Memory B cell (primary cell): ENCODE measurements at regions not wholly inside any gene's neighbourhood (a gene's known extent, or its start where the extent isn't known, plus 50 kb on each side); places are given as distances from the start of the nearest gene placed in this dataset.
"Not testable (repeated sequence)": the region's sequence is repeated elsewhere in the genome, so short reads cannot be mapped to it uniquely, and the experiment has no call there.

ENCODE experiments used
- ATAC-seq: fragments of 150-1000 bp; cut with Tn5 transposase; 2 replicates; pipeline ENCODE4 v1.10.0; 2021; ENCODE audit warnings: low read depth, mild to moderate bottlenecking, moderate library complexity
- DNase-seq, 2 donors: peaks; one replicate each; pipeline ENCODE4 v3.0.0; 2022; ENCODE audit warnings: low spot score in 2 of 2
- H3K27ac Mint-ChIP-seq: one replicate; pipeline ENCODE4 v1.8.0; 2022; ENCODE audit warnings: mild to moderate bottlenecking, moderate library complexity, mixed read lengths
- H3K27me3 Mint-ChIP-seq: one replicate; pipeline ENCODE4 v1.8.0; 2022; ENCODE audit warnings: mixed read lengths
- H3K36me3 Mint-ChIP-seq: one replicate; pipeline ENCODE4 v1.8.0; 2022; ENCODE audit warnings: mild to moderate bottlenecking, mixed read lengths
- H3K4me1 Mint-ChIP-seq: one replicate; pipeline ENCODE4 v1.8.0; 2022; ENCODE audit warnings: mixed read lengths
- H3K4me3 Mint-ChIP-seq: one replicate; pipeline ENCODE4 v1.8.0; 2022; ENCODE audit warnings: mild to moderate bottlenecking, moderate library complexity, mixed read lengths
- H3K9me3 Mint-ChIP-seq: one replicate; pipeline ENCODE4 v1.8.0; 2022; ENCODE audit warnings: mixed read lengths

GRCh38 chr1:94661431-94661932, 119.9 kb upstream of the F3 start:
- no peaks in the 10 kb centered on the region for H3K36me3 Mint-ChIP-seq
- H3K4me3 Mint-ChIP-seq, result no peak overlapping the region
- ATAC-seq (no peak), DNase-seq (no peak)
- H3K27me3 Mint-ChIP-seq, result peaks cover 3% of the 10 kb centered on the region
- no peak overlapping the region for H3K27ac Mint-ChIP-seq
- H3K9me3 Mint-ChIP-seq, result no peaks in the 10 kb centered on the region
- no peaks in the 10 kb centered on the region for H3K4me1 Mint-ChIP-seq

- DNase-seq (no peak), ATAC-seq (no peak)
- Mint-ChIP-seq H3K27ac (no peak overlapping the region), H3K9me3 (no peaks in the 10 kb centered on the region), H3K4me1 (no peaks in the 10 kb centered on the region), H3K36me3 (no peaks in the 10 kb centered on the region), H3K4me3 (no peak overlapping the region), H3K27me3 (peaks cover 6% of the 10 kb centered on the region)
Measured at GRCh38 chr1:94660994-94661393, 119.4 kb upstream of the F3 start.

- H3K4me3 Mint-ChIP-seq, result no peak overlapping the region
- no peaks in the 10 kb centered on the region for H3K36me3 Mint-ChIP-seq
- H3K27ac Mint-ChIP-seq, result no peak overlapping the region
- no peaks in the 10 kb centered on the region for H3K9me3 Mint-ChIP-seq
- DNase-seq (no peak), ATAC-seq (no peak)
- no peaks in the 10 kb centered on the region for H3K4me1 Mint-ChIP-seq
- peaks cover 8% of the 10 kb centered on the region for H3K27me3 Mint-ChIP-seq
Measured at GRCh38 chr1:94660258-94660657, 118.7 kb upstream of the F3 start.

DNA sequence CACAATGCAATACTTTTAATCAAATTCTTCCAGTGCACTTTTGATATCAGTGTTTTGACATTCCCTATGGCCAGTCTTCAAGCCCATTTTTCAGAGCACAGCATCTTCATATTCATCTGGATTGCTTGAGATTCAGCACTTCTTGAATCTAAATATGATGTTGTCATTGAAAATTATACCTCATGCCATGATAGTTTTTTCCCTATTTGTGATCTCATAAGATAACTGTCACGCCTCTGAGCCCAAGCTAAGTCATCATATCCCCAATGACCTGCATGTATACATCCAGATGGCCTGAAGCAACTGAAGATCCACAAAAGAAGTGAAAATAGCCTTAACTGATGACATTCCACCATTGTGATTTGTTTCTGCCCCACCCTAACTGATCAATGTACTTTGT, 117.6 kb upstream of the F3 start:
- H3K4me3 Mint-ChIP-seq, DNase-seq, H3K36me3 Mint-ChIP-seq, H3K4me1 Mint-ChIP-seq, H3K9me3 Mint-ChIP-seq, H3K27me3 Mint-ChIP-seq, ATAC-seq, H3K27ac Mint-ChIP-seq: not testable (repeated sequence)

DNA sequence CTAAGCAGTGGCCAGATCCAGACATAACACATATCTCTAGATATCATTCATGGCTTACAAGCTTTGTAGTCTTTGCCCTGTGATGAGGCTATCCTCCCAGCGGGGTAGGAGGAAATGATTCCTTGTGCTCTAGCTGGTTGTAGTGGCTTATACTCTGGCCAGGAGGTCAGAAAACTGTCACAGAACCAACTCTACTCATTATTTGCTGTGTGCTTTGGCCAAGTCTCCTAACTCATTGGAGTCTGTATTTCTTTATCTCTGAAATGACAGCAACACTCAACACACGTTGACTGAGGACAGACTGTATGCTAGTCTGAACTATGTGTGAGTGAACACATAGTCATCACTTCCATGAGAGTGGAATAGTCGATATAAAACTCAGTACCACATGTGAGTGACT, 116.7 kb upstream of the F3 start:
- H3K36me3 Mint-ChIP-seq, result no peaks in the 10 kb centered on the region
- no peak for DNase-seq

DNA sequence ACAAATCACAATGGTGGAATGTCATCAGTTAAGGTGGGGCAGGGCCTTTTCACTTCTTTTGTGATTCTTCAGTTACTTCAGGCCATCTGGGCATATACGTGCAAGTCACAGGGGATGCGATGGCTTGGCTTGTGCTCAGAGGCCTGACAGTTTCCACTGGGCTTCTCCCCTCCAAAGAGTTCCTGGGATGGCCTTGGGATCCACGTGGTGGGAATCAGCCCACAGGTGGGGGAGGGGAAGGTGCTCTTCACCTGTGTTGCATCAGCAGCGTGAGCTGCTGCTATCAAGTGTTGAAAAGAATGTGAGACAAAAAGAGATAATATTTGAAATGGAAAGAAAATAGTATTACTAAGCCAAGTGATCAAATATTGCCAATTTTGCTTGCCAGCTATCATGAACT, 116.2 kb upstream of the F3 start:
- not testable (repeated sequence) for H3K27me3 Mint-ChIP-seq, H3K9me3 Mint-ChIP-seq, H3K27ac Mint-ChIP-seq, H3K36me3 Mint-ChIP-seq, H3K4me1 Mint-ChIP-seq, DNase-seq, ATAC-seq, H3K4me3 Mint-ChIP-seq

More for the DNA sequence above, 116.7 kb upstream of the F3 start:
- no peak overlapping the region for H3K4me3 Mint-ChIP-seq
- H3K27ac Mint-ChIP-seq, result no peak overlapping the region
- ATAC-seq, result no peak
- H3K27me3 Mint-ChIP-seq, result peaks cover 8% of the 10 kb centered on the region
- peaks cover 1% of the 10 kb centered on the region for H3K9me3 Mint-ChIP-seq
- H3K4me1 Mint-ChIP-seq, result no peaks in the 10 kb centered on the region

DNA sequence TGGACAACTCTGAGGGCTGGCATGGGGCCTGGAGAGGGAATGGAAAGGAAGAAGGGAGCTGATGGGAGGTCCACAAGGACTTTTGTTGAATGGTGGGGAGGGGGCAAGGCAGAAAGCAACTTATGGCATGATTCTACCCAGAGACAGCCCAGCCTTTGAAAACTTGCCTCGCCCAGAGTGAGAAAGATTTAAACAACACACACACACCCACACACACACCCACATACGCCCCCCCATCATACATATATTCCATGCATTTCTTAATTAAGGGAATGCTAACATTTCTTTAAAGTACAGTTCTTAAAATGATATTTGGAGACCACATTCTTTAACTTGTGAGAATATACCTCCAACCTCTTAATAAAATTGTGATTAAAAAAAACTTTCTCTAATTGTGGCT, 115.4 kb upstream of the F3 start:
- ATAC-seq (no peak), DNase-seq (no peak)
- H3K4me3 Mint-ChIP-seq, result no peak overlapping the region
- peaks cover 8% of the 10 kb centered on the region for H3K27me3 Mint-ChIP-seq
- no peaks in the 10 kb centered on the region for H3K36me3 Mint-ChIP-seq
- peaks cover 2% of the 10 kb centered on the region for H3K9me3 Mint-ChIP-seq
- H3K27ac Mint-ChIP-seq, result no peak overlapping the region
- H3K4me1 Mint-ChIP-seq, result no peaks in the 10 kb centered on the region

- H3K36me3 Mint-ChIP-seq, result no peaks in the 10 kb centered on the region
- no peaks in the 10 kb centered on the region for H3K4me1 Mint-ChIP-seq
- no peak for ATAC-seq
Measured at GRCh38 chr1:94654919-94655318, 113.4 kb upstream of the F3 start.

GRCh38 chr1:94654459-94654858, 112.9 kb upstream of the F3 start:
- peaks cover 2% of the 10 kb centered on the region for H3K9me3 Mint-ChIP-seq
- no peaks in the 10 kb centered on the region for H3K36me3 Mint-ChIP-seq
- no peak overlapping the region for H3K4me3 Mint-ChIP-seq
- DNase-seq (no peak), ATAC-seq (no peak)
- peaks cover 6% of the 10 kb centered on the region for H3K27me3 Mint-ChIP-seq
- no peaks in the 10 kb centered on the region for H3K4me1 Mint-ChIP-seq
- H3K27ac Mint-ChIP-seq, result no peak overlapping the region

More at GRCh38 chr1:94654919-94655318, 113.4 kb upstream of the F3 start:
- Mint-ChIP-seq H3K27me3 (peaks cover 6% of the 10 kb centered on the region), H3K9me3 (peaks cover 2% of the 10 kb centered on the region), H3K27ac (no peak overlapping the region), H3K4me3 (no peak overlapping the region)
- no peak for DNase-seq

DNA sequence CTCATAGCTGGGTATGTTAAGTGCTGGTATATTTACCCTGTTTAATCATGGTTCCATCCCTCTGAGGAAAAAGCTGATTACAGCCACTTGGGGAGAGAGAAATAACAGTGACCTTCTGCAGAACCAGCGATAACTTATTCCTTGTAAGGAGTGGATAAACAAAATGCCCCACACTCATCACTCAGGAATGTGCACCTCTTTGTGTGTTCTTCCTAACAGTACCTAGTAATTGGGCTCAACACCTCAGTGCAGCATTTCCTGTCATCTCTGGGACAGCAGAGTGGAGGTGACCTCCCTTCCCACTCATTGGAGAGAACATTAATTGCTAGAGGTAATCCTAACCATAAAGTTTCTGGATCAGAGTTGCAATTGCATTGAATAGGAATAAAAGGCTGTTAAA, 112.5 kb upstream of the F3 start:
- Mint-ChIP-seq H3K9me3 (peaks cover 2% of the 10 kb centered on the region), H3K4me3 (no peak overlapping the region), H3K27ac (no peak overlapping the region), H3K4me1 (no peaks in the 10 kb centered on the region), H3K36me3 (no peaks in the 10 kb centered on the region), H3K27me3 (peaks cover 5% of the 10 kb centered on the region)
- ATAC-seq (no peak), DNase-seq (no peak)

- H3K27ac Mint-ChIP-seq, result no peak overlapping the region
- peaks cover 5% of the 10 kb centered on the region for H3K27me3 Mint-ChIP-seq
- H3K4me3 Mint-ChIP-seq, result no peak overlapping the region
- DNase-seq (no peak), ATAC-seq (no peak)
- H3K36me3 Mint-ChIP-seq, result no peaks in the 10 kb centered on the region
- no peaks in the 10 kb centered on the region for H3K4me1 Mint-ChIP-seq
- peaks cover 2% of the 10 kb centered on the region for H3K9me3 Mint-ChIP-seq
Measured at GRCh38 chr1:94653454-94653853, 111.9 kb upstream of the F3 start.

DNA sequence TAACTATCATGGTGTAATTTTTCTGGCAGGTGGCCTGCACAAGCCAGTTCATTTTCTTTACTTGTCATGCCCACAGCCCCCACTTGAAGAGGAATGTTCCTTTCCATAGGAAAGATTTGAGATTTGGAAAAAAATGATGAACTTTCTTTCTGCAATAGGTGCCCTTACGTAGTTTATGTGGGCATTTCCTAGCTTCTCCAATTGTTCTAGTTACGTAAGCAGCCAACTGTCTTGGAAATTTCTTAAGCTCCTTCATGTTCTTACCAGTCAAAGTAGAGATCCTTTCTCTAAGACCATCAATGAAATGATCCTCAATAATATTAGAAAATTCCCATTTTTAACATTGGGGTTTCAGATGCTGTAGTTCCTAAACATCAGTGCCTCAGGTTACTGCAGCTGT, 109.5 kb upstream of the F3 start:
- Mint-ChIP-seq H3K27ac (no peak overlapping the region), H3K27me3 (peaks cover 2% of the 10 kb centered on the region), H3K36me3 (no peaks in the 10 kb centered on the region), H3K4me3 (no peak overlapping the region), H3K4me1 (no peaks in the 10 kb centered on the region), H3K9me3 (peaks cover 2% of the 10 kb centered on the region)
- DNase-seq (no peak), ATAC-seq (no peak)

GRCh38 chr1:94650301-94650700, 108.7 kb upstream of the F3 start:
- H3K4me3 Mint-ChIP-seq, result no peak overlapping the region
- H3K27ac Mint-ChIP-seq, result no peak overlapping the region
- no peaks in the 10 kb centered on the region for H3K4me1 Mint-ChIP-seq
- no peaks in the 10 kb centered on the region for H3K36me3 Mint-ChIP-seq
- ATAC-seq (no peak), DNase-seq (no peak)
- H3K27me3 Mint-ChIP-seq, result no peaks in the 10 kb centered on the region
- peaks cover 2% of the 10 kb centered on the region for H3K9me3 Mint-ChIP-seq

DNA sequence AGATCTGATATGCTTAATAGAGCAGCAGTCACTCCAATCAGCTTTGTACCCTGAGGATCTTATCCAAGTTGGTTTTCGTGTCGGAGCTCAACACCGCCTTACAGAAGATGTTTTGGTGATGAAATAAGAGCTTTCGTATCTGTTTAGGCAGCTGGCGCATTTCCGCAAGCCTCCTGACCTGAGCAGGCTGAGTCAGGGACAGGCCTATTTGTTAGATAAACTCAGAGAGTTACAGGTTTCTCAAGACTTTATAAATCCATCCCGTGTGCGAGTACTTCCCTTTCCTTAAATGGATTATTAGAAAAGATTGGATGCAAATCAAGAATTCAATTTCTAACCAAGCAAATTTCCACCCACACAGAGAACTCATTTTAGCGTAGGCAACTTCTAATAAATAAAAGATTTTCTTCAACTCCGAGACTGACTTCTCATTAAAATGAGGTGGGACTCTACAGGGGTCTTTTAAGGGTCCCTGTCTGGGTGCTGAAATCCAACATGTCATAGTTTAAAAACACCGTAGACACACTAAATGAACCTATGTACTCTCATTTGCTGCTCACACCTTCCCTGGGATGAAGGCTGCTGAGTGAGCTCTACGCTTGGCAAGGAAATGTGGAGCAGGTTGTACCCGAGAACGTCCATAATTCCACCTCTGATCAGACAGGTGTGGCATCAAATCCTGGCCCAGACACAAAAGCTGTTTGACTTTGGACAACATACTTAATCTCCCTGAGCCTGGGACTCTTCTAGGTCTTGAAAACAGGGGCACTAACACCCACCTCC, 106.9 kb upstream of the F3 start:
- no peaks in the 10 kb centered on the region for H3K4me1 Mint-ChIP-seq
- H3K4me3 Mint-ChIP-seq, result no peak overlapping the region
- H3K36me3 Mint-ChIP-seq, result no peaks in the 10 kb centered on the region
- no peak overlapping the region for H3K27ac Mint-ChIP-seq
- peaks cover 2% of the 10 kb centered on the region for H3K9me3 Mint-ChIP-seq
- no peak for DNase-seq
- no peaks in the 10 kb centered on the region for H3K27me3 Mint-ChIP-seq
- ATAC-seq, result no peak
